MM.1S (cell line): ENCODE measurements at regions not wholly inside any gene's neighbourhood (a gene's known extent, or its start where the extent isn't known, plus 50 kb on each side); places are given as distances from the start of the nearest gene placed in this dataset.

ENCODE experiments used
- DNase-seq: peaks from one replicate; pipeline ENCODE4 v3.0.0-alpha.2; 2015
- H2AFZ ChIP-seq: fragments of 300-600 bp; sonication (generic); 2 replicates; pipeline ENCODE4 v1.6.0; 2016; ENCODE audit warnings: antibody characterized with exemption, low read length
- H3F3A ChIP-seq: fragments of 300-600 bp; sonication (generic); 2 replicates; pipeline ENCODE4 v1.6.1; 2016; ENCODE audit warnings: mild to moderate bottlenecking, antibody characterized with exemption, low read length, moderate library complexity, mixed read lengths; ENCODE audit not compliant: insufficient read depth
- H3K27ac ChIP-seq: fragments of 300-600 bp; sonication (generic); 2 replicates; pipeline ENCODE4 v1.5.1; 2016; ENCODE audit warnings: mild to moderate bottlenecking, low read length
- H3K27me3 ChIP-seq: fragments of 300-600 bp; sonication (generic); replicated peaks from 2 replicates; pipeline ENCODE4 v1.6.0; 2016; ENCODE audit warnings: low read length; ENCODE audit not compliant: insufficient read depth
- H3K36me3 ChIP-seq: fragments of 300-600 bp; sonication (generic); replicated peaks from 2 replicates; pipeline ENCODE4 v1.6.1; 2016; ENCODE audit warnings: mild to moderate bottlenecking, low read length, mixed read lengths; ENCODE audit not compliant: insufficient read depth
- H3K4me1 ChIP-seq: fragments of 300-600 bp; sonication (generic); 2 replicates; pipeline ENCODE4 v1.6.1; 2016; ENCODE audit warnings: low read length, mixed read lengths
- H3K4me2 ChIP-seq: fragments of 300-600 bp; sonication (generic); 2 replicates; pipeline ENCODE4 v1.6.0; 2016; ENCODE audit warnings: low read depth, low read length
- H3K4me3 ChIP-seq: fragments of 300-600 bp; sonication (generic); 2 replicates; pipeline ENCODE4 v1.5.1; 2016; ENCODE audit warnings: low read length, mixed read lengths
- H3K79me2 ChIP-seq: fragments of 300-600 bp; sonication (generic); 2 replicates; pipeline ENCODE4 v1.6.1; 2016; ENCODE audit warnings: mixed run types, low read length, mixed read lengths
- H3K9ac ChIP-seq: fragments of 300-600 bp; sonication (generic); 2 replicates; pipeline ENCODE4 v1.6.1; 2016; ENCODE audit warnings: low read length, mixed read lengths
- H3K9me2 ChIP-seq: fragments of 300-600 bp; sonication (generic); replicated peaks from 2 replicates; pipeline ENCODE4 v1.6.1; 2016; ENCODE audit warnings: mild to moderate bottlenecking, low read length, mixed read lengths; ENCODE audit not compliant: insufficient read depth
- H3K9me3 ChIP-seq: fragments of 300-600 bp; sonication (generic); replicated peaks from 2 replicates; pipeline ENCODE4 v1.6.1; 2016; ENCODE audit warnings: mild to moderate bottlenecking, low read length, mixed read lengths; ENCODE audit not compliant: insufficient read depth
- H4K20me1 ChIP-seq: fragments of 300-600 bp; sonication (generic); 2 replicates; pipeline ENCODE4 v1.6.1; 2016; ENCODE audit warnings: mild to moderate bottlenecking, low read length, moderate library complexity, mixed read lengths; ENCODE audit not compliant: insufficient read depth
- EZH2 ChIP-seq: fragments of 300-600 bp; sonication (generic); optimal IDR thresholded peaks from 2 replicates; pipeline ENCODE3; 2017; ENCODE audit warnings: low read depth, mild to moderate bottlenecking, antibody characterized with exemption, low read length, mixed read lengths
- EZH2phosphoT487 ChIP-seq: fragments of 300-600 bp; sonication (generic); IDR thresholded peaks from 2 replicates; pipeline ENCODE4 v1.6.1; 2018; ENCODE audit warnings: antibody characterized with exemption, low read length
- TF ChIP-seq, protein P1 (sequence below): fragments of 300-600 bp; sonication (generic); IDR thresholded peaks from 2 replicates; pipeline ENCODE4 v1.5.1; 2016; ENCODE audit warnings: antibody characterized with exemption, low read length, mixed read lengths

DNA sequence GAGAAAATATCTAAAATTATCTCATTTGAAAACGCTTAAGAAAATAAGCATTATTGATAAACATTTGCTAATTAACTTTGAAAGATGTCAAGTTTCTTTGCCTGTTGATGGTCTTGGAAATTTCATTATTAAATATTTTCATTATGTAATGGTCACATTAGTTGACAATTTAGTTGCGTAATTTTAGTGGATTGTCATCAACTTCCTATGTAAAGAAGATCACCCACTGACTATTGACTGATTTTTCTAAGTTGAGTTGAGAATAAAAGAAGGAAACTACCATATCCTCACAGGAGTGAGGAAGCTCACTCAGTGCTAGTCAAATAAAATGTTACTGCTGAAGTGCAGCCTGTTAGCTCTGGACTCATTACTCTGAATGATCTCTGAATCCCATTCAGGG lies 79.9 kb upstream of the LY86 start:
- H3K9me3 ChIP-seq = no peaks in the 10 kb centered on the region
- no peaks in the 10 kb centered on the region for H3K36me3 ChIP-seq
- TF ChIP-seq, protein P1, sequence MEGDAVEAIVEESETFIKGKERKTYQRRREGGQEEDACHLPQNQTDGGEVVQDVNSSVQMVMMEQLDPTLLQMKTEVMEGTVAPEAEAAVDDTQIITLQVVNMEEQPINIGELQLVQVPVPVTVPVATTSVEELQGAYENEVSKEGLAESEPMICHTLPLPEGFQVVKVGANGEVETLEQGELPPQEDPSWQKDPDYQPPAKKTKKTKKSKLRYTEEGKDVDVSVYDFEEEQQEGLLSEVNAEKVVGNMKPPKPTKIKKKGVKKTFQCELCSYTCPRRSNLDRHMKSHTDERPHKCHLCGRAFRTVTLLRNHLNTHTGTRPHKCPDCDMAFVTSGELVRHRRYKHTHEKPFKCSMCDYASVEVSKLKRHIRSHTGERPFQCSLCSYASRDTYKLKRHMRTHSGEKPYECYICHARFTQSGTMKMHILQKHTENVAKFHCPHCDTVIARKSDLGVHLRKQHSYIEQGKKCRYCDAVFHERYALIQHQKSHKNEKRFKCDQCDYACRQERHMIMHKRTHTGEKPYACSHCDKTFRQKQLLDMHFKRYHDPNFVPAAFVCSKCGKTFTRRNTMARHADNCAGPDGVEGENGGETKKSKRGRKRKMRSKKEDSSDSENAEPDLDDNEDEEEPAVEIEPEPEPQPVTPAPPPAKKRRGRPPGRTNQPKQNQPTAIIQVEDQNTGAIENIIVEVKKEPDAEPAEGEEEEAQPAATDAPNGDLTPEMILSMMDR = no peak
- TF ChIP-seq EZH2phosphoT487 (no peak), EZH2 (no peak)
- no peaks in the 10 kb centered on the region for H3K9me2 ChIP-seq
- H3K27ac ChIP-seq = no peak overlapping the region
- no peaks in the 10 kb centered on the region for H3K27me3 ChIP-seq
- no peaks in the 10 kb centered on the region for H3F3A ChIP-seq
- H3K4me3 ChIP-seq = no peak overlapping the region
- H3K4me1 ChIP-seq = no peaks in the 10 kb centered on the region
- DNase-seq = no peak
- no peaks in the 10 kb centered on the region for H4K20me1 ChIP-seq
- no peak overlapping the region for H2AFZ ChIP-seq
- no peaks in the 10 kb centered on the region for H3K79me2 ChIP-seq
- H3K9ac ChIP-seq = no peak overlapping the region
- no peak overlapping the region for H3K4me2 ChIP-seq

DNA sequence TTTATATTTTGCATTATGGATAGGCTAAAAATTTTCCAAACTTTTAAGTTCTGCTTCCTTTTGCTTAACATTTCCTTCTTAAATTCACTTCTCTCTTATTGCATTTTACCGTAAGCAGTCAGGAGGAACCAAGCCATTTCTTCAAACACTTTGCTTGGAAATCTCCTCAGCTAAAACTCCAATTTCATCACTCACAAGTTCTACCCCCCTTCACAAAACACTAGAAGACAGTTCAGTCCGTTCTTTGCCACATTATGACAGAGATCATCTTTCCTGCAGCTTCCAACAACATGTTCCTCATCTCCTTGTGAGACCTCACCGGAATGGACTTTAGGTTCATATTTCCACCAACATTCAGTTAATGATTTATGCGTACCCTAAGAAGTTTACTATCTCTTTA lies 79.2 kb upstream of the LY86 start:
- H3K9ac ChIP-seq = no peak overlapping the region
- no peak overlapping the region for H2AFZ ChIP-seq
- H3K4me1 ChIP-seq = no peaks in the 10 kb centered on the region
- no peaks in the 10 kb centered on the region for H3K9me2 ChIP-seq
- no peaks in the 10 kb centered on the region for H3K27me3 ChIP-seq
- no peak overlapping the region for H3K4me2 ChIP-seq
- no peaks in the 10 kb centered on the region for H4K20me1 ChIP-seq
- TF ChIP-seq EZH2phosphoT487 = no peak
- TF ChIP-seq EZH2 = no peak
- TF ChIP-seq, protein P1 = no peak
- H3K9me3 ChIP-seq = no peaks in the 10 kb centered on the region
- H3K4me3 ChIP-seq = no peak overlapping the region
- no peaks in the 10 kb centered on the region for H3K79me2 ChIP-seq
- no peak for DNase-seq
- no peak overlapping the region for H3K27ac ChIP-seq
- no peaks in the 10 kb centered on the region for H3K36me3 ChIP-seq
- no peaks in the 10 kb centered on the region for H3F3A ChIP-seq

DNA sequence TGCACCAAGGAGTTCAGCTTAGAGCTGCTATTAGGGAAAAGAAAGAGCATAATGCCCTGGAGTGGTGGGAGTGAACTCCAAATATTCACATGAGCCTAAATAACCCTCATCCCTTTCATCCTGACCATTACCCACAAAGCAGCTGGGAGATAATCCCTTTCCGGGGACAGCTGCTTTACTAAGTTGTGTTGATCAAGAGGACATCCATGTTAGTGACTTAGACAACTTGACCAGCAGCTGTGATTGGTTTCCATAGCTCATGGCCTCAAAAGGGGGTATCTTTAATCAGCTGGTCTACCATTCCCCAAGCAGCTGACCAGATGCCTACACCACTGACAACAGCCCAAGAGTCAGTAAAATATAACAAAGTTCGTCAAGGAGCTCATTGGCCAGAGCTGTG lies 75.8 kb upstream of the LY86 start:
- Histone ChIP-seq H3K79me2 (no peaks in the 10 kb centered on the region), H3K27me3 (no peaks in the 10 kb centered on the region), H4K20me1 (no peaks in the 10 kb centered on the region), H3K9me3 (no peaks in the 10 kb centered on the region), H3F3A (no peaks in the 10 kb centered on the region), H3K9ac (no peak overlapping the region), H3K9me2 (no peaks in the 10 kb centered on the region), H3K4me3 (no peak overlapping the region), H3K4me2 (no peak overlapping the region), H3K27ac (no peak overlapping the region), H3K4me1 (no peaks in the 10 kb centered on the region), H3K36me3 (no peaks in the 10 kb centered on the region), H2AFZ (no peak overlapping the region)
- TF ChIP-seq, protein P1 = no peak
- TF ChIP-seq EZH2phosphoT487 (no peak), EZH2 (no peak)
- DNase-seq = no peak
